GM21360 (cell line): ENCODE measurements at regions not wholly inside any gene's neighbourhood (a gene's known extent, or its start where the extent isn't known, plus 50 kb on each side); places are given as distances from the start of the nearest gene placed in this dataset.

Experiments used
- ATAC-seq: cut with Tn5 transposase; IDR thresholded peaks from one replicate; pipeline ENCODE4 v1.9.1; 2021; ENCODE audit warnings: mild to moderate bottlenecking, moderate library complexity; ENCODE audit not compliant: unreplicated experiment

DNA sequence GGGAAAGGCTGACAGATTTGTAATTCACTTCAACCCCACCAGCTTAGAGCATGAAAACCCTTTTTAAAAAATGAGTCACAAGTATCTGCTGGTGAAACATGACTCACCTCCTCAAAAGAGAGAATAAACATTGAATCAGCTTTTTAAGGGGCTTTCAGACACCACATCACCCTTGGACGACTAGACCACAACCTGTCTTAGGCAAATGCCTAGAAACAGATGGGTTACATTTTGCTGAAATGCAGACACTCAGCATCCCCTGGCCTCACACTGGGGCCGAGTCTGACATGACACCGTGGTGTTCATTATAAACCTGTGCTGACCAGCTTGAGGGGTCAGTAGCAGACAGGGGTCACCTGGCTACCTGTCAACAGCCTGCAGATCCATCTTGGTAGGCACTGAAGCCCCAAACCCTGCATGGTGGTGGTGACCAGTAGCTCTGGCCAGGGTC is 175.3 kb upstream of the CST7 start:
- no peak for ATAC-seq

DNA sequence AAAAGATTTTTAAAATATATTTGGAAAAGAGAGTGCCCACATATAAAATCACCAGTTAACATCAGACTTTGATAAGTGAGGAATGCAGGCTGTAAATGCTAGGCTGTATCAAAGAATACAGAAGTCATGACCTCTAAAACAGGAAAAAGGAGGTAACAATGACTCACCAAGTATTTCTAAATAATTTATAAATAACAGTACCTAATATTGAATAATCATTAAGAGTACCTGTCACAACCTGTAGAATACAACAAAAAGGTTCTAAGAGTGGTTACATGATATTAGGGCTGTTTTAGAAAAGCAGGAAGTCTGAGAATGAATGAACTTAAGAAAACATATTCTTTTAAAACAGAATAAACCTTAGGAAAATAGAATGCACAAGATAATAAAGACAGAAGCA is 173.1 kb upstream of the CST7 start:
- ATAC-seq = no peak

DNA sequence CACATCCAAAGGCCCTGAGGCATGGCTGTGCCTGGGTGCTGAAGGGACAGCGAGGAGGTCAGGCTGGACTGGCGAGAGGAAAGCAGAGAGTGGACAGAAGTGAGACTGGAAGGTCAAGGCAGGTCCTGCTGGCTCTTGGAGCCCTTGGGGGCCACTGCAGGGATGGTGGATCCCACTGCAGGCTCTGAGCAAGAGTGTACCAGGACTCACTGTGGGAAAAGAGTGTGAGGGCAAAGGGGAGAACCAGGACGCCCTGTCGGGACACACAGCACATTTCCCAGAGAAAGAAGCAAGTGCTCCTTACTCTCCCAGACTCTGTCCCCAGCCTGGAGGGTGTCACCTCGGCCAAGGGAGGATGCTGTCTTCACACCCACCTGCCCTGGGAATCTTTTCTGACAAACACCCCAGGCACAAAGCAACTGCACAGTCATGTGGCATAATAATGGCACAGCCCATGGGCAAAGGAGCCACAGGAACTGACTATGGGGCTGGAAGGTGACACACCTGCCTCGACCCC is 172.3 kb upstream of the CST7 start:
- no peak for ATAC-seq

DNA sequence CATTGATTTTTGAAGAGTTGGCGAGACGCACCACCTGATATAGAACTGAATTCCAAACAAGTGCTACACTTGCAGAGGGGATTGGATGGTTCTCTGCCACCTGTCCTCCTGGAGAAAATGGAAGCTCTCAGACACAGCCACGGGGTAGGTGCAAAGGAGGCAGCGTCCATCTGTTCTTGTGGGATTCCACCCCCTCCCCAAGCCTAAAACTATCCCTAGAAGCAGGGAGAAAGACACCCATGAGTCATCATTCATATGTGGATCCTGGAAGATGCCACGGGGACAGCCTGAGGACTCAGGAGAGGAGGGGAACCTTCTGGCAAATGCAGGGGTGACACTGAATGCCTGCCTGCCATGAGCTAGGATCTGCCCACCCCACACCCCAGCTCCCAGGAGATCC is 171.3 kb upstream of the CST7 start:
- ATAC-seq = no peak

DNA sequence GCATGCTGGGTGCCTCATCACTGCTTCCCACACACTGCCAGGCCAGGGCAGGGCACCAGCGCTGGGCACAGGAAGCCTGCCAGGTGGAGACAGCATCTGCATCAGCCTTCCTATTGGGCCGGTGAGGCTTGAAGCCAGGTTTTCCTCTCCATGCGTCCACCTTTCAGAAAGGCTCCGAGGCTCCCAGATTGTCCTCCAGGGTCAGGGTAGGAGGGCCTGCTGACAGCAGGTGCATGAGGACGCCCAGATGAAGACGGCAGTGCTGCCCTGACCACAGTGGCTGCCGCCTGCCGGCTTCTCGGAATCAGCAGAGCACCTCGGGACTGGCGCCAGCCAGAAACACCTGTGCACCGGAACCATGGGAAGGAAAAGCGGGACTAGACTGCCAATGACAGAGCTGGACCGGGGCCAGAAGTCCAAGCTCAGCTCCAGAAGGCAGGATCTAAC is 170.5 kb upstream of the CST7 start:
- no peak for ATAC-seq

DNA sequence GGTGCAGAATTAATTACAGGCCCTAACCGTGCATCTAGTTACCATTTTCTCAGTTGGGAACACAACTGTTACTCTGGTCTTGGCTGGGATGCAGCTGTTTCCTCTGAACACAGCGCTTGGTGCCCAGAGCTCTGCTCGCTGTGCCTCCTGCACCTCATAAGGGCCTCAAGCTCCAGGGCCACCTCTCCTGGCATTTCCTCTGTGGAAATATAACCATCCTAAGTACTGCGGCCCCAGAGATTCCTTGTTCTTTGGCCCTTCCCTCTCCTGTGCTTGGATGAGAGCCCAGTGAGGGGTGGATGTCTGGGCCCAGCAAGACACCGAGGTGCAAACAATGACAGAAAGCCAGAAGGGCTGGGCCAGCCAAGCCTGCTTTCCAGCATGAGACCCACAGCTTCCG is 169.9 kb upstream of the CST7 start:
- ATAC-seq = no peak

DNA sequence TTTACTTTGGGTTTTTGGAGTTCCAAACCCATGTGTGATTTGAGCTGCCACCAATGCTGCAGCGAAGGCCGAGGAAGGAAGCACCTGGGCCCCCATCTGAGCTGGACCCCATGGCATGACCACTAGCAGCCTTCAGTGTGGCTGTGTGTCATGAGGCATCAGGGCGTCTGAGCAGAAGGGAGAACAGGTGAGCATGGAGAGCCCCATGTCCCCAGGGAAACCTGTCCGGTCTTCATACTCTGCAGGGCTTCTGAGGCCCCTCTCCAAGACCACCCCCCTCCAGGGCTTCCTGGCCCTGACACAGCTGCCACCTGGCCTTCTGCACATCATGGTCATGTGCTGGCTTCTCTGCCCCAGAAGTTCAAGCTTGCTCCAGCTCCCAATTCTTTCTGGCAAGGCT is 169.1 kb upstream of the CST7 start:
- no peak for ATAC-seq

DNA sequence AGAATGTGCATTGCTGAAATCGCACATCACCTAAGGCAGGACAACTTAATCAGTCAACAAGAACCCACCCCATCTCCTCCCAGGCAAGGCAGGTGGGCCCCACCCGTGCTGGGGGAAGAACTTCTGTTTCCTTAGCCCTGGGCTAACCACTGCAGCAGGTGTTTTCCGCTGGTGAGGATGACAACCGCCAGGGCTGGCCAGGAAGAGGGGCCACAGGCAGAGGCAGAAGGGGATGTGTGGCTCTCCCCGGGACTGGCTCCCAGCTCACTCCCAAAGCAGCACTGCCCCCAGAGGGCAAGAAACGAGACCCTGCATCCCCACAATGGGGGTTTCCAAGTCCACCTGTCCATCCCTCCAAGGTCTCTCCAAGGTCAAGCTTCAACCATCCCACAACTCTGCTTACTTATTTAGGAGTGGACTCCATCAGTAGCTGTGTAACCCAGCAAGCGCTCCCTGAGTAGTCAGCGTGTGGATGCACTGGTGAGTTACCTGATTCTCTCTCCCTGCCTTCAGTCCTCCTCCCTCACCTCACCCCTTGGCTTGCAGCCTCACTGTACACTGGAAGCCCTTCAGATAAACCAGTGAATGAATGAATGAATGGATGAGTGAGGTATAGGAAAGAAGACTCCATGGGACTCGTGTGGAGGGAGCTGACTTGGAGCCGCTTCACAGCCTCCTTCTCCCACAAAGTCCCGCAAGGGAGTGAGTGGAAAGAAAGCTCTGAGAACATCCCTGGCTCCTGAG is 168.2 kb upstream of the CST7 start:
- ATAC-seq = no peak

DNA sequence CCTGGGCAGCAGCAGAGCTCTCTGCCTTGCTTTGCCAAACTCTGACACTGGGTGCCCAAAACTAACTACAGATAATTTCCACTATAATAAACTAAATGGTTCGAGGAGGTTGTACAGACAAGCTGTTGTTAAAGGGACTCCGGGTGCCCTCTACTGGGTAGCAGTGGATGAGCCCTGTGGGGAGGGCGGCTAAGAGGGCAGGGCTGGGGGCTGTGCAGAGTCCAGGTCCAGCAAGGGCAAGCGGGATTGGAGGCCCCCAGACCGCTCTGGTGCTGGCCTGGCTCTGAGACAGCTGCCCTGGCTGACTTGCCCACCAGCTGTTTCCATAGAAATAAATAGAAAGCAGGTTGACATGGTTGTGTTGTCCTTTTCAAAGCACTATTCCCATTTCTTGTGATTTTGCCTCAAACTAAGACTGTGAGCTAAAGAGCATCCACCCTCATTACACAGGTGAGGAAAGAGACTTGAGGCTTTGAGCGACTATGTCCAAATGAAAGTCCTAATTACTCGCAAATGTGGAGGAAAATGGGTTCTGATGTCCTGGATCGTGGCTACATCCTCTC is 167.6 kb upstream of the CST7 start:
- no peak for ATAC-seq

DNA sequence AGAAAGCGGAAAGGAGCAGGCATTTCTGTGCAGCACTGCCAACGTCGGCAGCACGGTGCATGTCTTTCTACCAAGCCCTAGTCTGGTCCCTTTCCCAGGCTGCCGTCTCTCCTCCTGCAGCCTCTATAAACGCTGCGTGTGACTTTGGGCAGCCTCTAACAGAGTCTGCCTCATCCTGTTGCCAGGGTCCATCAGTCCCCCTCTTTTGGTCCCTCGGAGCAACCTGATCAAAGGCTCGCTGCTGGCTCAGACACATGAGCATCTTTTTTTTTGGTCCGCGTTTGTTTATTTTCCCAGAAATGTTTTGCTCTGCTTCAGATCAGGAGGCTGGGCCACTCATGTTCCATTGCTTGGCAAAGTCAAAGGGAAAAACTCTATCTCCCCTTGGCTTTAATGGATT is 166.8 kb upstream of the CST7 start:
- ATAC-seq = no peak

DNA sequence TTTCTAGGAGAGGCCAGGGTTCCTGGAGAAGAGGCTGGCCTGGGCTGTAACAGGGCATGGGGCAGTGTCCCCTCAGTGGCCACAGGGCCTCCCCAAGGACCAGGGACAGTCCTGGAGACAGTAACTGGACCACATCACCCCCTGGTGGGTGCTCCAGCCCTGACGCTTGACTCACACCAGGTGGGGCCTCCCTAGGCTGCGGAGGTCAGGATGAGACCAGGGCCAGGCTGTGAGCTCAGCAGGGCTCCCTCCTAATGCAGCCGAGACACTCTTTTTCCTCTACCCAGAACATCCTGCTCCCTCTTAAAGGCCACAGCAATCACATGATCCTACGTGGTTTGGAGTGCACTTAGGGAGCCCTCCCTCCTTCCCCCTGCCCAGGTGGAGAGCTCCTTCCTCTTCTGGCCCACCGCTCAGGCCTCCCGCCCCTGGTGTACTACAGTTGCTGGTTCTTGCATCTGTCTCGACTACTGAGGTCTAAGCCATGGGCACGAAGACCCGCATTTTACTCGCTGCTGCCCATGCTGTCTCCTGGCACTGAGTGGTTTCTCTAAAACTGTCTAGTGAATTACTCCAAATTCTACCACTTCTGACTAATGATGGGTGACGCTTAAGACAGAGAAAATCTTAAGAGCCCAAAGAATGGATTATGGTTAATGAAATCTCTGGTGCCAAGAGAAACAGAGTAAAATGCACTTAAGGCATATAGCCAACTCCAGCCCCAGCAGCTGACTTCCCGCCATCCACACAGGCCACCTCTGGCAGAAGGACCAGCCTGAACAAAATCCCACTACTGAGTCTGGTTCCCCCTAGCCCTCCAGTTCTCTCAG is 166.1 kb upstream of the CST7 start:
- ATAC-seq = no peak

DNA sequence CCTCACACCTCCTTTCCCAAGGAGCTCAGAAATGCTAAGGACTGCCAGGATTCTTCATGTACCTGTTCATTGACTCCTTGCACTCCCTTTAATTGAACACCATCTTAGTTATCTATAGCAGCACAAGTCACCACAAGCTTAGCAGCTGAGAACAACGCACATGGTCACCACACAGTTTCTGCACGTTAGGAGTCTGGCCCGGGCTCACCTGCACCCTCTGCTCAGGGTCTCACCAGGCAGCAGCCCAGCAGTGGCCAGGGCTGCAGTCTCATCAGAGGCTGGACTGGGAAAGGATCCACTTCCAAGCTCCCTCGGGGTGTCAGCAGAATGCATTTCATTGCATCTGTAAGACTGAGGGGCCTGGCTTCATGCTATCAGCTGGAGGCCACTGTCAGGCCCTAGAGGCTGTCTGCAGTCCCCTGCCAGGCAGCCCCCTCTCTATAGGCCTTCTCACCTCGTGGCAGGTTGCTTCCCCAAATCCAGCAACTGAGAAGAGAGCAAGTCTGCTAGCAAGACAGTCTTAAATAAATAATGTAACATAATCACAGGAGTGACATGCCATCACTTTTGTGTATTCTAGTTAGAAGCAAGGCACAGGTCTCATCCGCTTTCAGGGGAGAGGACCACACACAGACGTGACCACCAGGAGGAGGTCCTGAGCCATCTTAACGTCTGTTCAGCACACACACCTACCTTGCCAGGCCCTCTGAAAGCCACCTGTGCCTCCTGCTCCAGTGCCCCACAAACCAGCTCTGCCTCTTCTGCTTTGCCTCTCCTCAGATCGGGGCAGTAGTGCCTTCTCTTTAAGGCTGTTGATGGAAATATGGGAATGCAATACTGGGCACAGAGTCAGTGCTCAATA is 165.2 kb upstream of the CST7 start:
- no peak for ATAC-seq

DNA sequence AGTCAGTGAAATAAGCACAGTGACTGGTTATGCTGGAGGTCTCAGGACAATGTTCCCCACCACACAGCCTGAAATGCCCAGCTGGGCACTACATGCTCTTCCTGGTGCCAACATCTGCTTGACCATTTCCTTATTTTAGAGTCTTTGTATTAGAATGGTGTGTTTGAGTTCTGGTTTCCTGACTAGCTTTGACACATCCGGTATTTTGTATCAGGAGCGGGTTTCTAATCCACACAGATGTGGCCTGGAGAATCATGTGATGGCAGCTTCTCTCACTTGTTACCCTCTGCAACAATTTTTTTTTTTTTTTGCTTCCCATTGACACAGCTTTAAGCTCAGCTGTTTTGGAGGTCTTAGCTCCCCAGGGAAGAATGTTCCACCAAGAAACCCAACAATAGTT is 164.5 kb upstream of the CST7 start:
- ATAC-seq = no peak

DNA sequence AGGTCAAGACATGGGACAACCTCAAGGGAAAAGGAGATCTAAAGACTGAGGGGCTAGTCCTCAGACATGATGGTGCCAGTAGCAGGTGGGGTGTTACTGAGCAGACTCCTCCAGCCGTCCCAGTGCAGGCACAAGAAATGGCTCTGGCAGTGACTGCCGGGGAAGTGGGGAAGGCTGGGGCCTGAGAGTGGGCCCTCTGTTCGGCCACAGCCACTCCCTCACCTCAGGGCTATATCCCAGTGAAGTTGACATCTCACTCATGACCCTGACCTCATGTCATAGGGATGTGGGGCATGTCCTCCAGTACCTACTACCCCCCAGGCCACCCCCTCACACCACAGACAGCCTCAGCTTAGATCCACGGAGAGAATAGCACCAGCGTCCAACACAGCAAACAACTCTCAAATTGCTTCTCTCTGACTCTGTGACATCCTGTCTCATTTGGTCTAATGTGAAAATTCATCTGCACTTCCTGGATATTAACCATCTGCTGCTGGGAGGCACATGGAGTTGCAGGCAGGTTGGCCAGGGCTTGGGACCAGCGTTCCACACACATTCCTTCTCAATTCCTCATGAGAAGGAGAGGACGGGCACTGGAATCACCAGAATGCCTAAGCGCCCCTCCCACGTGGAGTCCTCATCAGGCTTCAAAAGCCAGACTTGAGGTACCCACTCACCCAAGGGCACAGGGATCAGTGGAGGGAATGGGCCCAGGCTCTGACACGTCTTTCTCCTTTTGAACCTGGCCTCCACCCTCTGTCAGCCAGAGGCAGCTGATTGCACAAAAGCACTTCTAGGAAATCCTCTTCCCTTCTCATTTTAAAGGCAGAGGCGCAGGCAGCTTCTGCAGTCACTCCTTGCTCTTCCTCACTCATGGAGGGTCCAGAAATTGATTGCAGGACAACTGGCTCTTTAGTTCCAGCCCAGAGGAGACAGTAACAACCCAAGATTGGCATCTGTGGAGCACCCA is 163.6 kb upstream of the CST7 start:
- ATAC-seq = no peak

DNA sequence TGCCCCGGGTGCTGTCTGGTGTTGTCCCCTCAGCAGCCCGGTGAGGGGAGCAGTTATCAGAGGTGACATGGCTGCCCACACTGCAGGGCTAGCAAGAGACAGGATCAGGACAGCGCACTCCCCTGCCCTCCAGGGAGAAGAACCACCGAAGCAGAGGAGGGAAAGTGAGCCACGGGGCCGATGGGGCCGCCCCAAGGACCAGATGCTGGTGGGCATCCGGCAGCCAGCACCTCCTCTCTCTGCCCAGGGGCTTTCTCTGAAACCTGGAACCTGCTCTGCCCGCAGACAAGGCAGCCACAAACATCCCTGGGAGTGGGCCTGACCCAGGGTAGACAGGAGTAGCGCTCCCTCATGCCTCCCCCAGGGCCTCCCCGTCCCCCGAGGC is 163.0 kb upstream of the CST7 start:
- no peak for ATAC-seq

DNA sequence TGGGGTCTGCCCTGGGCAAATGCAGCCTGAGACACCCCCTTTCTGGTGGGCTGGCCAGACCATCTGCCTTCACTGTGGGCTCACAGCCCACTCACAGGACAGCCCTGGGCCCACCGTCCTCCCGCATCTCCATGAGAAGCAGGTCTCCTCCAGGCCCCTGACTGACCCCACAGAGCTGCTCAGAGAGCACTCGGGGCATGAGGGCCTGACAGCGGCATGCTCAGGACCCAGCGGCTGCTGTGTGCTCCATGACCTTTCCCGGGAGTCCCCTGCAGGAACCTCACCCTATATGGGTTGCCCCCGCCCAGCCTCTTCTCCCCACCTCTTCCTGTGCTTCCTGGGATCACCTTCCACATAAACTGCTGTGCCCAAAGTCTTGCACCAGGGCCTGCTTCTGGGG is 162.4 kb upstream of the CST7 start:
- no peak for ATAC-seq

DNA sequence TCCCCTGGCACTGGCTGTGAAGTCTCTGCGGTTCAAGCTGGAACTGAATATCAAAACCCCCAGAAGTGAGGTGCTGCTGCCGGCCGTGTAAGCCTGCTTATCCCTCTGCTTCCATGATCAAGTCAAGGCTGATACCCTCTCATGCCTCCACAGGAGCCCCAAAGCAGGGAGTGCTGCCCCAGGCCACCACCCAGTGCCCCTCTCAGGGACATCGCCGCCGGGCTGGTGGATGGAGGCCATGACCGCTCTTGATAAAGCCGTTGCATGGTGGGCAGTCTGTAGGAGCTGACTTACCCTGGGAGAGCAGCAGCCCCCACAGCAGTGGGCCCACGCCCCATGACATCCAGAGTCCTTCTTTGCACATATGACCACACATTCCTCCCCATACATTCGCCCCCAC is 162.0 kb upstream of the CST7 start:
- ATAC-seq = no peak

DNA sequence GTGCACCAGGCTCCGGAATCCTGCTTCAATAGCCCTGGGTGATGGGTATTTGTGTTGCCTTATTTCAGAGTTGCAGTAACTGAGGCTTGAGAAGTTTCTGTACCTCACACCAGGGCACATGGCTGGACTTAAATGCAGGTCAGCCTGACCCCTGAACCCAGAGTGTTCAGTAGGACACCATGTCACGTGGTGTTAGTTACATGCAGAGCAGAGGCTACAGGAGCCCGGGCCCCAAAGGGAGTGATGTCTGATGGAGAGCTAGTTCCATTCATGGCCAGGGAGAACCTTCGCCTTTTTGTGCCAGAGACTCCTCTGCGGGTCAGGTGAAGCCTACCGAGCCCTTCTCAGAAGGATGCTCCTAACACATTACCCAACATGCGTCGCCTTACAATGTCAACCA is 161.4 kb upstream of the CST7 start:
- ATAC-seq = no peak

DNA sequence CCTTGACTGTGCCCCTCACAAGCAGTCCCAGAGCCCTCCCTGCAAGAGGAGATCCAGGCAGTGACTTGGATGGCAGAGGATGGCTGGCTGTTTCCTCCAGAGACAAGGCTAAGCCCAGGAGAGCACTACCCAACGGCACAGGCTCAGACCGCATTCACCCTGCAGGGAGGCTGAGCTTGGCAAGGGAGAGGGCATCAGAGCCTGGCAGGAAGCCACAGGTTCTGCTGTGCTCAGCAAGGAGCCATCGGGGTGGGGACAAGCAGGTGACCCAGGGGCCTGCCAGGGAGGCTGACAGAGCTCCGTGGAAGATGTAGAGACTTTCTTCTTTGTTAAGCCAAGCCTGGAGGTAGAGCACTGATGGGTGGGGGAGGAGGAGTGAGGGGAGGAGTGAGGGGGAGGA is 159.2 kb upstream of the CST7 start:
- ATAC-seq = no peak
